ENCODE measurements at regions not wholly inside any gene's neighbourhood (a gene's known extent, or its start where the extent isn't known, plus 50 kb on each side); places are given as distances from the start of the nearest gene placed in this dataset.

GRCh38 chr16:51045186-51045585 is 105.9 kb downstream of the SALL1 start:
- H3K4me1 ChIP-seq (ENCODE audit: control insufficient read depth, insufficient read depth, low read length): no peaks in the 10 kb centered on the region
- no peak overlapping the region for H3K9ac ChIP-seq (ENCODE audit: extremely low read depth, low read length, poor library complexity, severe bottlenecking)
- no peaks in the 10 kb centered on the region for H3K36me3 ChIP-seq (ENCODE audit: control insufficient read depth, insufficient read depth, low read length)
- DNase-seq: no peak
- Mint-ChIP-seq H3K27ac (no peak overlapping the region), H3K27me3 (ENCODE audit: insufficient read depth) (no peaks in the 10 kb centered on the region), H3K4me3 (no peak overlapping the region), H3K9me3 (no peaks in the 10 kb centered on the region), H3K36me3 (ENCODE audit: low read depth) (no peaks in the 10 kb centered on the region), H3K4me1 (peaks cover 11% of the 10 kb centered on the region)
- H3K9me3 ChIP-seq (ENCODE audit: control insufficient read depth, low read length): no peaks in the 10 kb centered on the region
- no peak for TF ChIP-seq CTCF (conservative IDR thresholded peaks at IDR 0.05)
- no peak overlapping the region for H3K27ac ChIP-seq (ENCODE audit: low read depth, low read length)
- no peak overlapping the region for H3K4me3 ChIP-seq (ENCODE audit: low read length)
- no peaks in the 10 kb centered on the region for H3K27me3 ChIP-seq (ENCODE audit: control insufficient read depth, insufficient read depth, low read length, poor library complexity, severe bottlenecking)
- 95 to 100% methylated on average over 2 to 3 of the region's 3 CpGs for WGBS, 2 experiments (ENCODE audit: insufficient coverage in 1 of 2, insufficient read length in 1 of 2)

DNA sequence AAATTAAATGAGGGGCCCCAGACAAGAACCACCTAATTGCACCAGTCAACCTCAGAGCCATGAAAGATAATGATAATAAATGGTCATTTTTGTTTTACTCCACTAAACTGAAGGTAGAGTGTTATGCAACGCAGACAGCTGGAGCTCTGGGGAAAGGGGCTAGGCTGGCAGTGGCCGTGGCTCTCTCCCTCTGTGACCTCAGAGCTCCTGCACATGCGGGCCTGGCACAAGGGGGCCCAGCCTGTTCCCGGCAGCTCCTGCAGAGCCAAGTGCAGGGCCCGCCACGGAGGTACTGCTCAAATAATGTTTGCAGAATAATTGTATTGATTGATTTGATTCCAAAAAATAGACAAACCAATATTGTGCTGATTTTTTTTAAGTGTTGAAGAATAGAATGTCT is 109.5 kb downstream of the SALL1 start:
- WGBS, 2 experiments (ENCODE audit: insufficient coverage in 1 of 2, insufficient read length in 1 of 2): 91 to 93% methylated on average over 4 to 6 of the region's 6 CpGs
- H3K27ac Mint-ChIP-seq: no peak overlapping the region
- H3K4me1 Mint-ChIP-seq: no peaks in the 10 kb centered on the region

DNA sequence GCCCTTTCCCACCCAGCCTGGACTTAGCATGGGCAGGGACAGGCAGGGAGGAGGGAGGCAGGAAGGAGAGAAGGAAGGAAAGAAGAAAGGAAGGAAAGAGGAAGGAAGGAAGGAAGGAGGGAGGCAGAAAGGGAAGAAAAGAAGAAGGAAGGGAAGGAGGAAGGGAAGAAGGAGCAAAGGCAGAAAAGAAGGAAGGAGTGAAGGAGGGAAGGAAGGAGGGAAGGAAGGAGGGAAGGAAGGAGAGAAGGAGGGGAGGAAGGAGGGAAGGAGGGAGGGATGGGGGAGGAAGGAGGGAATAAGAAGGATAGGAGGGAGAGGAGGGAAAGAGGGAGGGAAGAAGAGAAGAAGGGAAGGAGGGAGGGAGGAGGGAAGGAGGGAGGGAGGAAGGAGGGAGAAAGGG is 110.4 kb downstream of the SALL1 start:
- TF ChIP-seq CTCF (conservative IDR thresholded peaks at IDR 0.05): no peak
- Mint-ChIP-seq H3K36me3 (ENCODE audit: low read depth) (no peaks in the 10 kb centered on the region), H3K4me1 (no peaks in the 10 kb centered on the region), H3K27me3 (ENCODE audit: insufficient read depth) (peaks cover 2% of the 10 kb centered on the region), H3K9me3 (no peaks in the 10 kb centered on the region), H3K27ac (no peak overlapping the region), H3K4me3 (no peak overlapping the region)
- no peak overlapping the region for H3K27ac ChIP-seq (ENCODE audit: low read depth, low read length)
- DNase-seq: no peak
- no peaks in the 10 kb centered on the region for H3K4me1 ChIP-seq (ENCODE audit: control insufficient read depth, insufficient read depth, low read length)
- H3K9ac ChIP-seq (ENCODE audit: extremely low read depth, low read length, poor library complexity, severe bottlenecking): no peak overlapping the region
- H3K4me3 ChIP-seq (ENCODE audit: low read length): no peak overlapping the region
- no peaks in the 10 kb centered on the region for H3K9me3 ChIP-seq (ENCODE audit: control insufficient read depth, low read length)
- no peaks in the 10 kb centered on the region for H3K36me3 ChIP-seq (ENCODE audit: control insufficient read depth, insufficient read depth, low read length)
- no peaks in the 10 kb centered on the region for H3K27me3 ChIP-seq (ENCODE audit: control insufficient read depth, insufficient read depth, low read length, poor library complexity, severe bottlenecking)

More for the DNA sequence above, 109.5 kb downstream of the SALL1 start:
- H3K27ac ChIP-seq (ENCODE audit: low read depth, low read length): no peak overlapping the region
- H3K27me3 ChIP-seq (ENCODE audit: control insufficient read depth, insufficient read depth, low read length, poor library complexity, severe bottlenecking): no peaks in the 10 kb centered on the region
- no peak for DNase-seq
- no peaks in the 10 kb centered on the region for H3K9me3 ChIP-seq (ENCODE audit: control insufficient read depth, low read length)
- H3K4me3 ChIP-seq (ENCODE audit: low read length): no peak overlapping the region
- no peaks in the 10 kb centered on the region for H3K36me3 ChIP-seq (ENCODE audit: control insufficient read depth, insufficient read depth, low read length)
- no peaks in the 10 kb centered on the region for H3K9me3 Mint-ChIP-seq
- no peaks in the 10 kb centered on the region for H3K4me1 ChIP-seq (ENCODE audit: control insufficient read depth, insufficient read depth, low read length)
- peaks cover 2% of the 10 kb centered on the region for H3K27me3 Mint-ChIP-seq (ENCODE audit: insufficient read depth)
- TF ChIP-seq CTCF (conservative IDR thresholded peaks at IDR 0.05): no peak
- no peaks in the 10 kb centered on the region for H3K36me3 Mint-ChIP-seq (ENCODE audit: low read depth)
- no peak overlapping the region for H3K9ac ChIP-seq (ENCODE audit: extremely low read depth, low read length, poor library complexity, severe bottlenecking)
- H3K4me3 Mint-ChIP-seq: no peak overlapping the region
